ENCODE measurements at regions not wholly inside any gene's neighbourhood (a gene's known extent, or its start where the extent isn't known, plus 50 kb on each side); places are given as distances from the start of the nearest gene placed in this dataset.
"Not testable (repeated sequence)": the region's sequence is repeated elsewhere in the genome, so short reads cannot be mapped to it uniquely, and the experiment has no call there.

DNA sequence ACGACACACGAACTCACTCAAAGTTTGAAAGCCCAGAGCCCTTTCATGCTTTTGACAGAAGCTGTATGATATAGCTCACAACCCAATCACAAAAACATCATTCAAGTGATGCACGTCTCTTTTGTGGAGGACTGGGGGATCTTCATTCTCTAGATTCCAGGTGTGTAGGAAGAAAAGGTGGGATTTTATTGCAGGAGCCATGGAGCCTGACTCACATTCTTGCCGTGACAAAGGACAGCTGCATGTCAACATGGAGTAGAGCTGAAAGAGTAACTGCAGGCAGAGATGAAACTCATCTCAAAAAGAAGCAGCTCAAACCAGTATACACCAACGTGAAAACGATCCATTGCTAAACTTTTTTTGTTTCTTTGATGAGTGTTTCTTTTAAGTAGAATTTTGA is 50.9 kb upstream of the PDE1A start:
- no peak for FAIRE-seq
- DNase-seq (ENCODE audit: insufficient read length, low spot score): no peak

- FAIRE-seq (no peak), DNase-seq (ENCODE audit: insufficient read length, low spot score) (no peak)
Measured at GRCh38 chr2:182481676-182482075, 54.8 kb upstream of the PDE1A start.

DNA sequence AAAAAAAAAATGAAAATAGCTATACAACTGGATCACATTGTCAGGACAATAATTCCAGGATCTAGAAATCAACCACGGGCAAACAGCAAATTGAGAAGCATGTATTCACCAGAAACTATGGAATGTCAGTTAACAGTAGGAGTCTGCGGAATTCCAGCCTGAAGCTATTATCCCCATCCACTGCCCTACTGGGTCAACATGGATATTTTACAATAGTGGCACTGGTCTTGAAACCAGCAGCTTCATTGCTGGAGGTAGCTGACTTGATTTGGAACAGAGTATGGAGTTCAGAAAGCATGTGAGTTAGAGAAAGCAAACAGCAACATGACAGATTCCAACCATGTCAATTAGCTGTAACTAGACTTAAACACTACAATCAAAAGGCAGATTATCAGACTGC is 55.7 kb upstream of the PDE1A start:
- peak; percentile 4 for FAIRE-seq
- no peak for DNase-seq (ENCODE audit: insufficient read length, low spot score)

DNA sequence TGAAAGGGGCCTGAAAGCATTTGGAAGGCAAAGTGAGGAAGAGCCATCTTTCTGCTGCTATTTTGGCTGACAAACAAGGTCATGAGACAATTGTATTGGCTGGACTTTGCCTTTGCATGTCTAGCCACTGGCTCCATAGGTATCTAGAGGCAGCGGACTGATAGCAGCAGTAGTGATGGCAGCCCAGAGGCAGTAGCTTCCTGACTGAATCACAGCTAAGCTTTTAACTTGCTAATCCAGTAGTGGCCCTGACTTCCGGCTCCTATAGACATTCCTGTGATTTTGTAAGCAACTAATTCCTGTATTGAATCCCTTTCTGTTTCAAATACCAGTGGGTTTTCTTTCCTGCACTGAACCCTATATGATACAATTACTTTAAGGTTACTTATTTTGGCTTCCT is 69.8 kb upstream of the PDE1A start:
- DNase-seq (ENCODE audit: insufficient read length, low spot score) (no peak), FAIRE-seq (no peak)

DNA sequence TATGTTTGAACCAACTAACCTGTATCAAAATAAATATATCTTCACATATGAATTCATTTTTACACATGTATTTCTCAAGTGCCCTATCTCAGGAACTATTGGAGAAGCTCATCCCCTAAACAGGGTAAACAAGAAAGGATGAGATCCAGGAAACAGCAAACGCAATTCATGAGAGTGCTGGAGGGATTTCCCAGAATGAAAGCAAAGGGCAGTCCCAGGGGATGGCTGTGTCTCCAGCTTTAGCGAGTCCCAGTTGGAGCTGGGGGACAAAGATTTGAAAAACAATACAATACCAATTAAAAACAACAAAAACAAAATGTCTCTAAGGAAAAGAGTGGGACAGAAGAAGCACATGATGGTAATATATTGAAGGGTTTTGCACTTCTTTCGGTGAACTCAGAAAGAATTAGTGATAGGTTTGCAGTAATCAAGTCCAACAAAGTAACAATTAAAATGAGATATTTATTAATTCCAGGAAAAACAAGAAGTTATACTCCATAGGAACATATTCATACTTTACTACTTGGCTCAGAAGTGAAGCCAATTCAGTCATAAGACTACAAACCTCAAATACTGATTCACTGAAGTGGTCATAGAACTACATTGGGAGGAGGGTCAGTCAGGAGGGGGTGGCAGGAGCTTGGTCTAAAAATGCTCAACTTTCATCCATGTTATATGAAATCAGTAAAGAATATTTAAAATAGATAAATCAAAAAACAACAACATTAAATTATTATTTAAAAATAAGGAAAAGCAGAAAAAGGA is 73.1 kb upstream of the PDE1A start:
- FAIRE-seq: no peak
- DNase-seq (ENCODE audit: insufficient read length, low spot score): no peak

DNA sequence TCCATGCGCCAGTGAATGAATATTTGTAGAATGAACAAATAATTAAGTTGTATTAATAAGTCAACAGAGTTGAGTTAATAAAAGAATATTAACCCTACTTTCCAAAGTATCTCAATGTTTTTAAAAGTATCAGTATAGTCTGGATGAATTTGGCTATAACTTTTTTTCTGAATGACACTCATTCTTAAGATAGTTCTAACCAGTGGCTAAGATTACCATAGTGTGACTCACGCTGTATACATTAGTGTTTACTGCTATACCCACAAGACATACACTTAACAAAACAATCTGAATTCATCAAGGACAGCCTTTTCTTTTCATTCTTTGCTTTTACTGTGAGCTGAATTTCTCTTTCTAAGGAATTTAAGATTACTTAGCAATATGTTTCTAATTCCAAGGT is 77.0 kb upstream of the PDE1A start:
- FAIRE-seq (no peak), DNase-seq (ENCODE audit: insufficient read length, low spot score) (peak; percentile 10)

DNA sequence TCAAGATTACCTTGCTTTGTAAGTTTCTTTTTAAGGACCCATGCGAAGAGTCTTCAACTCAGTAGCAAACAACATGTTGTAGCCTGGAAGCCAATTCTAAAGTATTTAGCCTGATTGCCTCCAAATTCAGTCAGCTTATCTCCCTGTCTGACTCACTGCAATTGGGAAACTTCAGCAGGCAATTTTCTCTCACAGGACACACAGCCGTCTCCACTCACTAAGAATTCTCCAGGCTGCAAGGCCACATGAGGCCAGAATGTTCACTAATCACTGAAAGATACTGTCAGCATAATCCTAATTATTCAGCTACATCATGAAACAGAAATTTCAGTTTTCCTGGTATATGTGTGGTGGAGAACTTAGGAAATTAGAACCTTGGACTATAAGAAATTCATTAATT is 78.1 kb upstream of the PDE1A start:
- DNase-seq (ENCODE audit: insufficient read length, low spot score): peak; percentile 11
- peak; percentile 38 for FAIRE-seq

DNA sequence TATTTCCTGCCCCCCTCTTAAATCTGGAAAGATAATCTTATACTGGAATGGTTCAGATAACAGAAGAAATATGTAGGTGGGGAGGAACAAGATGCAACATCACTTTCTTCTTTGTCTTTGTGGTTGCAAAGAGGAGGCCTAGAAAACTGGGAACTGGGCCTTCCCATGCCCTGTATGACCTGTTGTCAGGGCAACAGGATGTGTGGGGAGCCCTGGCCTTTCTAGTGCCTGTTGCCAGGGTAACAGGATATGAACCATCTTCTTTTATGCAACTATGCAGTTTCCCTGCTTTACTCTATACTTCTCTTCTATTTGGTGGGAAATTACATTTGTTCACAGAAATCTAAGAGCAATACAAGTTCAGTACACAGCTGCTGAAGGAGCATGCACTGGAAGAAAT is 79.8 kb upstream of the PDE1A start:
- FAIRE-seq (no peak), DNase-seq (ENCODE audit: insufficient read length, low spot score) (no peak)

DNA sequence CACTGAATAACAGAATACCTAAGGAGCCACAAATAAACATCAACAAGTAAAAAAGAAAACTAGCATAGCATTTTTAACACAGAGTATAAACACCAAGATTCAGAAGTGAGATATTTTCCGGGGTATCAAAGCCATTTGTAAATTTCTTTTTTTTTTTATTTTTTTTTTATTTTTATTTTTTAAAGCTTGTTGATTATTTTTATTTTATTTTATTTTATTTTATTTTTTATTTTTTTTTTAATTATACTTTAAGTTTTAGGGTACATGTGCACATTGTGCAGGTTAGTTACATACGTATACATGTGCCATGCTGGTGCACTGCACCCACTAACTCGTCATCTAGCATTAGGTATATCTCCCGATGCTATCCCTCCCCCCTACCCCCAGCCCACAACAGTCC is 81.7 kb upstream of the PDE1A start:
- FAIRE-seq; DNase-seq (ENCODE audit: insufficient read length, low spot score): not testable (repeated sequence)

- FAIRE-seq (no peak), DNase-seq (ENCODE audit: insufficient read length, low spot score) (no peak)
Measured at GRCh38 chr2:182509216-182509615, 82.4 kb upstream of the PDE1A start.

- DNase-seq (ENCODE audit: insufficient read length, low spot score) (no peak), FAIRE-seq (no peak)
Measured at GRCh38 chr2:182521453-182522404, 94.9 kb upstream of the PDE1A start.

DNA sequence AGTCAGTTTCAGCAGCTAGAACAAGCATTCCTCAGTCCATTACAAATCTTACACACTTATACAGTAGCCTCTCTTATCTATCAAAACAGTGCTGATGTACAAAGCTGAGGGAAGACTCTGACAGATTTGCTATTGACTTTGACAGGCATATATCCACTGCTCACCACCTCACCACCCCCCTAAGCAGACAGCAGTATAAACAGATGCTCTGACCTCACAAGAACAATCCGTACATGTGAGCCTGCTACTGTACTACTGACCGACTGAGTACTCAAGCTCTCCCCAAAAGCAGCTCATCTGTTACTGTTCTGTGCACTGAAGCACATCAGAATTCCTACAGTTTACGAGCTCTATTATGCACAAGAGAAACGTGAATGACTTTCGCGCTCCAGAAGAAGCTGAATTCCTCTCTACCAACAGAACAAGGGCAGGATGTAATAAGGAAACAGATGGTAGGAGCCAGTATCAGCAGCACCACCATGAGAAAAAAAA is 95.6 kb upstream of the PDE1A start:
- DNase-seq (ENCODE audit: insufficient read length, low spot score): no peak
- FAIRE-seq: peak; percentile 26

- FAIRE-seq (no peak), DNase-seq (ENCODE audit: insufficient read length, low spot score) (no peak)
Measured at GRCh38 chr2:182522972-182523473, 96.2 kb upstream of the PDE1A start.

DNA sequence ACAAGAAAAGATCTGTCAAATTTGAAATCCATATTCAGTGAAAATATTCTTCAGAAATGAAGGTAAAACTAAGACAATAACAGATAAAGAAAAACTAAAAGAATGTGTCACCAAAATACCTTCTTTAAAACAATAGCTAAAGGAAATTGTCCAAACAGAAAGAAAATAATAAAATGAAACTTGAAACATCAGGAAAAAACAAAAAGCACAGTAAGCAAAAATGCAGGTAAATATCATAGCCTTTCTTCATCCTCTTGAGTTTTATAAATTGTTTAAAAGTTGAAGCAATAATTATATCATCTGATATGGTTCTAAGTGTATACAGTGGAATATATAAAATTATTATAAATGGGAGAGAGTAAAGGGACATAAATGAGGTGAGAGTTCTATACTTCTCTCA is 103.8 kb upstream of the PDE1A start:
- DNase-seq (ENCODE audit: insufficient read length, low spot score) (no peak), FAIRE-seq (no peak)

DNA sequence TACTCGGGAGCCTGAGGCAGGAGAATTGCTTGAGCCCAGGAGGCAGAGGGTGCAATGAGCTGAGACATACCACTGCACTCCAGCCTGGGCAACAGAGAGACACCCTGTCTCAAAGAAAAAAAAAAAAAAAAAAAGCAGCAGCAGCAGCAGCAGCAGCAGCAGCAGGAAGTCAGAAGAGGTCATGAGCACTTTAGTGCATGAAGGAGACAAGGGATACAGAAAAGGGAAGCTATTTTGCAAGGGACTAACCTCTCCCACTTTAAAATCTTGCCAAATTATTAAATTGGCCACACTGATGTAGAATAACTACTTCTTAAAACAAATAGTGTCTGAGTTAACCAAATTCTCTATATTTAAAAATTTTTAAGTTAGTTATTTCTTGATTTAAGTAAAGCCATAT is 113.4 kb upstream of the PDE1A start:
- no peak for FAIRE-seq

DNA sequence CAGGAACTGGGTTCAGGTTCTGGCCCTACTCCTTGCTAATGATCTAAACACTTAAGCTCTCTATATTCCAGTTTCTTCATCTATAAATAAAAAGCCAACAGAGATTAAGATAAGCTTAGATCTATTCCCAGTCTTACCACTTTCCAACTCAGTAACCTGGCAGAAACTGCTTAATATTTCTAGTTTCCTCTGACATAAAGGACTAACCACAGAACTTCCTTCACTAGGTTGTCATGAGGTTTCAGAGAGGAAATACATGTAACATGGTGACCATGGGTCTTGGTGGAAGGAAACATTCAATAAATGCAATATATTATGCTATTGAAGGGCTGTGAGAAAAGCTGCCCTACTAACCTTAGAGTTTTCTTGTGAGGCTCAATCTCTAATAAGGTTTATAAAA is 114.4 kb upstream of the PDE1A start:
- no peak for FAIRE-seq
- no peak for DNase-seq (ENCODE audit: insufficient read length, low spot score)

More for the DNA sequence above, 113.4 kb upstream of the PDE1A start:
- no peak for DNase-seq (ENCODE audit: insufficient read length, low spot score)

GRCh38 chr2:182542501-182543258 is 115.8 kb upstream of the PDE1A start:
- DNase-seq (ENCODE audit: insufficient read length, low spot score) (no peak), FAIRE-seq (no peak)

- no peak for DNase-seq (ENCODE audit: insufficient read length, low spot score)
- no peak for FAIRE-seq
Measured at GRCh38 chr2:182543741-182544525, 117.1 kb upstream of the PDE1A start.

- no peak for DNase-seq (ENCODE audit: insufficient read length, low spot score)
Measured at GRCh38 chr2:182545420-182546167, 118.8 kb upstream of the PDE1A start.

More at GRCh38 chr2:182545420-182546167, 118.8 kb upstream of the PDE1A start:
- FAIRE-seq: no peak
